NCI-H2029 (cell line): ENCODE measurements at regions not wholly inside any gene's neighbourhood (a gene's known extent, or its start where the extent isn't known, plus 50 kb on each side); places are given as distances from the start of the nearest gene placed in this dataset.

ENCODE experiments used
- DNase-seq: peaks from one replicate; lab custom pipeline; 2025; lab: John Stamatoyannopoulos, UW

DNA sequence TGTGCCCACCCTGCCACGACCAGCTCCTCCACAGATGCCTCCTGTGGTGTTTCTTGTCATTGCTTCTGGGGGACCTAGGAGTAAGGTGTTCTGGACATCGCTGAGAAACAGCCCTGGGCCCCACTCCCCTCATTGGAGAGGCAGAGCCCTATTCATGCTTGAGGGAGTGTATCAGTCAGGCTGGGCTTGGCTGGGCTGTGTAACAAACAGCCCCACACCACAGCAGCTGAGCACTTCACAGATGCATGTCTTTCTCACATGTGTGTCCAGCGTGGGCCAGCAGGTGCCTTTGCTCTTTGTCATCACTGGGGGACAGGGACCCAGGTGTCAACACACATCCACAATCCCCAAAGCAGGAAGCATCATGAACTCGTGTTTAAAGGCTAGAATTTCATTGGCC, 65.1 kb upstream of the FBRSL1 start:
- no peak for DNase-seq

GRCh38 chr12:132423820-132424645, 65.9 kb upstream of the FBRSL1 start:
- no peak for DNase-seq

DNA sequence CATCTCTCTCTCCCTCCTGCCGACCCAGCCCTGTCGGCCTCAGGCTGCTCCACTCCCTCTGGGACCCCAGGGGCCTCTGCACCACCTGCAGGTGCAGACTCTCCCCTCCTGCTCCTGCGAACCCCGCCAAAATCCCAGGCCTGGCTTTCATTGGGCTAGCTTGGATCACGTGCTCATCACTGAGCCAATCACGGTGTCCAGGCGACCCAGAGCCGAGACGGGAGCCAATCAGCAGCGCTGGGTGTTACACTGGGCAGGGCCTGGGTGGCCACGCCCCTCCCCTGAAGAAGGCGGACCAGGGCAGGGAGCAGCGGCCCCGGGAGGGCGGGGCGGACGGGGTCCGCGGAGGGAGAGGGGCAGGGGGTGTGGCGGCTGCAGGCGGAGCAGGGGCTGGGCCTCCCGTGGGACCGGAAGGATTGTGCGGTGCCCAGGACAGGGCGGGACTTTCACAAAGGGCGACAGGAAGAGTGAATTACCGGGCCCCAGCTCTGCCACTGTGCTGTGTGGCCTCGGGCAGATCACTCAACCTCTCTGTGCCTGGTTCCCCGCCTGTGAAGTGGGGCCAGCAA, 66.6 kb upstream of the FBRSL1 start:
- DNase-seq, result no peak

- DNase-seq, result no peak
Measured at GRCh38 chr12:132422381-132423043, 67.4 kb upstream of the FBRSL1 start.

GRCh38 chr12:132422040-132422380, 67.9 kb upstream of the FBRSL1 start:
- no peak for DNase-seq

- no peak for DNase-seq
Measured at GRCh38 chr12:132419631-132420246, 70.2 kb upstream of the FBRSL1 start.

DNA sequence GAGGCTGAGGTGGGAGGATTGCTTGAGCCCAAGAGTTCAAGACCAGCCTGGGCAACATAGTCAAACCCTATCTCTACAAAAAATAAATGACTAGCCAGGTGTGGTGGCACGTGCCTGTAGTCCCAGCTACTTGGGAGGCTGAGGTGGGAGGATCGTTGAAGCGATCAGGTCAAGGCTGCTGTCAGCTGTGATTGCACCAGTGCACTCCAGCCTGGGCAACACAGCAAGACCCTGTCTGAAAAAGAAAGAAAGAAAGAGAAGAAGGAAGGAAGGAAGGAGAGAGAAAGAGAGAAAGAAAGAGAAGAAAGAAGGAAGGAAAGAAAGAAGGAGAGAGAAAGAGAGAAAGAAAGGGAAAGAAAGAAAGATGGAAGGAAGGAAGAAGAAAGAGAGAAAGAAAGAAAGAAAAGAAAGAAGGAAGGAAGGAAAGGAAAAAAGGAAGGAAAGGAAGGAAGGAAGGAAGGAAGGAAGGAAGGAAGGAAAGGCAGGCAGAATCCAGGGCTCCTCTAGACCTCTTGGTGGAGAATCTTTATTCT, 71.5 kb upstream of the FBRSL1 start:
- DNase-seq, result no peak

- DNase-seq, result no peak
Measured at GRCh38 chr12:132417741-132418140, 72.2 kb upstream of the FBRSL1 start.

DNA sequence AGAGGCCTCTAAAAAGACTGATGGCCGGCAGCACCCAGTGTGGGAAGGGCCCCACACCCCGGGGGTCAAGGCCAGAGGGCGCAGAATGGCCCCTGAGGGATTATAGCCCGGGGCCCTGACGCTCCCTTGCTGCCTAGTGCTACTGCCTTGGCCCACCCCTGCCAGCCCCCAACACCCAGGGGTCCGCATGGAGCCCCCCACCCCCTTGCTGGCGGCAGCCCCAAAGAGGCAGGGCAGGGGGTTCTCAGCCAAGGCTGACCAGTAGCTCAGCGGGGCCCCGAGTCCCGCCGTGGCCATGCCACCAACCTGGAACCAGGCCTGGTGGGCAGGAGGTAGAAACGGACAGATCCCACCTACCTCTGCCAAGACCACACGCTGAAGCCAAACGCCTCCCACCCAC, 73.1 kb upstream of the FBRSL1 start:
- no peak for DNase-seq

DNA sequence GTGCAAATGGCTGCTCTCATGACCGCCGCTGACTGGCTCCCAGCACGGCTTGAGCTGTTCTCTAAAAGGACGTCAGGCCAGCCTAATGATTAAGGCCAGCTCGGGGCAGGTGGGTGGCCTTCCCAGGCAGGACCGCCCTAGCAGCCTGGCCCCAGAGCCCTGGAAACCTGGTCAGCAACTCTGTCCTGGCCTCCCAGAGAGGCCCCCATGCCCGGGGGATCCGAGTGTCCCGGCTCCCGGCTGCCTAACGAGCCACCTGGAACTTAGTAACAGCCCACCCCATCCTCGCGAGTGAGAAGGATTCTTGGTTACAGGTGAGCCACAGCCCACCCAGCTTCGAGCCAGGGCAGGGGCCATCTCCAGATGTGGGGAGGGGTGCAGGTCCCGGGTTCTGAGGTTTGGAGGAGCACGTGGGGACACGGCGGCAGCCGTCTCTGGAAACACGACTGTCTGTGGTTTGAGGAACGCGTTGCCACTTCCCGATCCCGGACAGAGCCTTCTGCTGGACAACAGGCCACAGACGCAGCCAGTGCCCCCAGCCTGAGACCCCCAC, 73.8 kb upstream of the FBRSL1 start:
- DNase-seq, result no peak

DNA sequence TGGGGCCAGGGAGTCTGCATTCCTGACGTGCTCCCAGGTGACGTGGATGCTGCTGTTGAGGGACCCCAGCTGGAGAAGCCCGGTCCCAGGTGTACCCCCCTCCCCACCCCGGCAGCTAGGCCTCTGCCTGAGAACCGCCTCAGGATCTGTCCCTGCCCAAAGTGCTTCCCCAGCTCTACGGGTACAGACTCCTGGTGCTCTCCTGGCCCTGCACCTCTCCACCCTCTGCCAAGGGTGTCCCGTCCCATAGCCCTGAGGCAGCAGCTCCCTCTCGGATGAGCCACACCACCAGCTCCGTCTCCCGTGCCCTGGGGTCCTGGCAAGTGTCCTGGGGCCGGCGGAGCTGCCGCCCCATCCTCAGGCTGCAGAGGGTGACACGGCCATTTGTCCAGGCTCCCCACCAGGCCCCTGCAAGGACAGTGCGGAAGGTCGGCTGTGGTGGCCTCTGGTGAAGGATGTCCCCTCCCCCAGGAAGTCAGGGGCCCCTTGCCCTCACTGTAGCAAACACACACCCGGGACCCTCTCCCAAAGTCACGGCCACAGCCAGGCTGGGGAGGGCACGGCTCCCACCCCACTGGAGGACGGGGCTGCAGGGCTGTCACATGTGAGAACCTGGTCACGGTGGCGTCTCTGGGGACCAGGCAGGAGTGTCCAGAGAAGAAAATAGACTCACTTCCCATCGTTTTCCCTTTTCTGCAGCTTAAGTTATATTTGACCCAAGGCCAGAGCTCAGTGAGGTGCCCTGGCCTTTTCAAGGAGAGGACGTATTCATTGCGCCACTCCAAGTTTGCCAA, 74.4 kb upstream of the FBRSL1 start:
- no peak for DNase-seq

GRCh38 chr12:132414634-132415326, 75.2 kb upstream of the FBRSL1 start:
- peak; percentile 57 for DNase-seq

DNA sequence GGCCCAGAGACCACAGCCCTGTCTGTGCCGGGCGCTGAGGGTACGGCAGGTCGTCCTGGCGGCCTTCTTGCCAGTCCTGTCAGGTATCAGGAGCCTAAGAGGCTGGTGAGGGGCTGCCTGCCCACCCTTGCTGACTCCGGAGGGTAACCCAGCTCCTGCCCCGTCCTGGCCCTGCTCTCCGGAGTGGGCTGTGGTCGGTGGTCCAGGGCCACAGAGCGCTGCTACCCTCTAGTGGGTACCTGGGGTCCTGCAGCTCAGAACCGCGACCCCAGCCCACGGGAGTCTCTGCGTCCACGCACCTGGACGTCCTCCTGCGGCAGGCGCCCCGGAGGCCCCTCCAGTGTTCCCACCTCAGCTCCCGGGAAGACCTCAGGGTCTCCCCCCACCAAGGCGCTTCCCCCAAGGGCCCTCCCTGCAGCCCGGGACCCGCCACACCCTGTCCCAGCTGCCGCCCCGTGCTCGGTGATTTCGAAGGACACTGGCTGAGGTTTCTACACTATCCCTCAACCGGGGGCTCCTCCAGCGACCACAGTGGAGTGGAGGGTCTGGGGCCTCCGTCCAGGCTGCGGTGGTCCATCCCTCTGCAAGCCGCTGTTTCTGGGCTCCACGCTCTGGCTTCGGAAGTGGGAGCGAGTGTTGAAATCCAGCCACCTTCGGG, 75.9 kb upstream of the FBRSL1 start:
- no peak for DNase-seq

DNA sequence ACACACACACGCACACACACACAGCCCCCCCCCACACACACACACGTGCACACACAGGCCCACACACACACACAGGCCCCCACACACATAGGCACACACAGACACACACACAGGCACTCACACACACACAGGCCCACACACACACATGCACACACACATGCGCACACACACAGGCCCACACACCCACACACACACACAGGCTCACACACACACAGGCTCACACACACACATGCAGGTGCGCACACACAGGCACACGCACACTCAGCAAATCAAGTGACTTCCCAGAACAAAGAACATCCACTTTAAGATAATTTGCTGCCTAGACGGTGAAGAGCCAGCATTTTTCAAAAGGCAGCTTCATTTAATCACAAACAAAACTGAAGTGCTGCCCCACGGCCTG, 78.5 kb upstream of the FBRSL1 start:
- DNase-seq, result peak; percentile 35

- DNase-seq, result no peak
Measured at GRCh38 chr12:132410849-132411248, 79.1 kb upstream of the FBRSL1 start.

DNA sequence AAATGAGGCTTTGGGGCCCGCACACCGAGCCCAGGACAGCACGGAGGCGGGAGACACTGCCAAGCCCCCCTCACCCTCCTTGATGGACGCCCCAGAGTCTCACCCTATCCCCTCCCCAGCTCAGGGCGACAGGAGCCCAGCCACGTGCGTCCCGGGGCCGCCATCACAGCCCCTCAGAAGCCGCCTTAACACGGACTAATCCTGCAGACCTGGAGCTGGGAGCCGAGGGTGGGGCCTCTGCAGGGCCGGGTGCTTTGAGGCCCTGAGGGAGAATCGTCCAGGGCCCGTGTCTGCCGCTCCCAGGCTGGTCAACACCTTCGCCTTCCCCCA, 79.7 kb upstream of the FBRSL1 start:
- DNase-seq, result no peak

GRCh38 chr12:132409495-132410295, 80.3 kb upstream of the FBRSL1 start:
- DNase-seq, result no peak

GRCh38 chr12:132408626-132409494, 79.5 kb upstream of the GALNT9 start:
- no peak for DNase-seq

- DNase-seq, result no peak
Measured at GRCh38 chr12:132407992-132408391, 78.6 kb upstream of the GALNT9 start.
